ENCODE measurements at regions not wholly inside any gene's neighbourhood (a gene's known extent, or its start where the extent isn't known, plus 50 kb on each side); places are given as distances from the start of the nearest gene placed in this dataset.

- DNase-seq (ENCODE audit: low spot score): peak; percentile 98
- Histone ChIP-seq H3K4me3 (replicated peaks in 1 of 3; ENCODE audit: insufficient read depth in 1 of 3, low read depth in 2 of 3, low read length in 3 of 3) (peak overlapping the region in 1 of 3 experiments; percentile 13; a peak in 1 of 6 replicates), H3K4me2 (ENCODE audit: low read depth, low read length) (peak overlapping the region; percentile 59), H2AFZ (ENCODE audit: low read length) (no peak overlapping the region), H3K27me3 (ENCODE audit: control insufficient read depth in 1 of 2, insufficient read depth in 2 of 2, low read length in 2 of 2) (no peaks in the 10 kb centered on the region), H3K36me3 (replicated peaks in 1 of 2; ENCODE audit: control insufficient read depth in 1 of 2, insufficient read depth in 2 of 2, low read length in 2 of 2) (no peaks in the 10 kb centered on the region), H4K20me1 (ENCODE audit: insufficient read depth, low read length) (no peaks in the 10 kb centered on the region), H3K79me2 (ENCODE audit: insufficient read depth, low read length) (no peaks in the 10 kb centered on the region), H3K9ac (ENCODE audit: insufficient read depth, low read depth, low read length) (peak overlapping the region; percentile 70), H3K4me1 (ENCODE audit: insufficient read depth, low read length) (peaks cover 79% of the 10 kb centered on the region), H3K9me3 (ENCODE audit: low read length) (no peaks in the 10 kb centered on the region), H3K27ac (ENCODE audit: extremely low read length, insufficient read depth, low read length) (peak overlapping the region; percentile 98)
- POLR2A ChIA-PET: no interaction called here
- peak; percentile 97 for FAIRE-seq
- CTCF ChIA-PET (ENCODE audit: low intra/inter-chr PET ratio, low total read pairs): interaction anchor here (1.3 kb wide), 1 partner anchor 18 kb away, joined by 3 read pairs; no protein-coding TSS in a partner anchor
- ATAC-seq: peak; percentile 97
- WGBS (ENCODE audit: low lambda C conversion rate): 8% methylated on average over 8 of the region's 8 CpGs
- intact Hi-C loops (cut with micrococcal nuclease; ENCODE audit: unreplicated experiment) (loop anchor here (5.0 kb wide), 1 partner anchor 93 kb away; no protein-coding TSS in a partner anchor), in situ Hi-C loops (cut with HindIII; ENCODE audit: extremely low pct_ligation_motif_present, low pct_unique_long_range_greater_than_20kb) (no loop called here)
- TSS peak; percentile 93 for BruUV-seq (replicated peaks)
- TF ChIP-seq NR3C1 (CRISPR knock-in tag; IDR thresholded peaks at IDR 0.05) (no peak), HCFC1 (IDR thresholded peaks at IDR 0.05; ENCODE audit: low read depth, low read length) (no peak), CREB1 (IDR thresholded peaks at IDR 0.05) (peak; percentile 67), CREB1 (CRISPR knock-in tag; IDR thresholded peaks at IDR 0.05) (peak; percentile 27; the same call in 1 of the 2 replicates), ZNF788 (CRISPR knock-in tag; IDR thresholded peaks at IDR 0.05; ENCODE audit: borderline replicate concordance) (no peak; the same call in 1 of the 2 replicates), NFIC (IDR thresholded peaks at IDR 0.05; ENCODE audit: low read length) (peak; percentile 96), ZNF274 (CRISPR knock-in tag; IDR thresholded peaks at IDR 0.05) (no peak), SALL1 (CRISPR knock-in tag; IDR thresholded peaks at IDR 0.05) (peak; percentile 88), BCL6 (CRISPR knock-in tag; IDR thresholded peaks at IDR 0.05) (peak; percentile 88), ZNF12 (CRISPR knock-in tag; IDR thresholded peaks at IDR 0.05) (peak; percentile 20; the same call in 1 of the 2 replicates), SP5 (CRISPR knock-in tag; IDR thresholded peaks at IDR 0.05; ENCODE audit: borderline replicate concordance, low read depth) (peak; percentile 27; the same call in 1 of the 2 replicates), RBM22 (optimal IDR thresholded peaks at IDR 0.05; ENCODE audit: low read length) (no peak), CCDC6 (CRISPR knock-in tag; IDR thresholded peaks at IDR 0.05) (no peak), MEF2D (CRISPR knock-in tag; IDR thresholded peaks at IDR 0.05) (peak; percentile 75; the same call in 1 of the 2 replicates), ZSCAN21 (CRISPR knock-in tag; IDR thresholded peaks at IDR 0.05; ENCODE audit: borderline replicate concordance) (no peak), ZFP90 (CRISPR knock-in tag; IDR thresholded peaks at IDR 0.05; ENCODE audit: borderline replicate concordance) (no peak), SCMH1 (CRISPR knock-in tag; IDR thresholded peaks at IDR 0.05; ENCODE audit: borderline replicate concordance) (no peak), NFE2L1 (CRISPR knock-in tag; IDR thresholded peaks at IDR 0.05; ENCODE audit: borderline replicate concordance) (no peak)
- TF ChIP-seq, protein P1, sequence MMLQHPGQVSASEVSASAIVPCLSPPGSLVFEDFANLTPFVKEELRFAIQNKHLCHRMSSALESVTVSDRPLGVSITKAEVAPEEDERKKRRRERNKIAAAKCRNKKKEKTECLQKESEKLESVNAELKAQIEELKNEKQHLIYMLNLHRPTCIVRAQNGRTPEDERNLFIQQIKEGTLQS (CRISPR knock-in tag; IDR thresholded peaks at IDR 0.05): peak; percentile 96
- TF ChIP-seq, protein P2, sequence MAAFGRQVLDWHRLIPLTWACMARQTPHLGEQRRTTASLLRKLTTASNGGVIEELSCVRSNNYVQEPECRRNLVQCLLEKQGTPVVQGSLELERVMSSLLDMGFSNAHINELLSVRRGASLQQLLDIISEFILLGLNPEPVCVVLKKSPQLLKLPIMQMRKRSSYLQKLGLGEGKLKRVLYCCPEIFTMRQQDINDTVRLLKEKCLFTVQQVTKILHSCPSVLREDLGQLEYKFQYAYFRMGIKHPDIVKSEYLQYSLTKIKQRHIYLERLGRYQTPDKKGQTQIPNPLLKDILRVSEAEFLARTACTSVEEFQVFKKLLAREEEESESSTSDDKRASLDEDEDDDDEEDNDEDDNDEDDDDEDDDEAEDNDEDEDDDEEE (CRISPR knock-in tag; IDR thresholded peaks at IDR 0.05): no peak
- TF ChIP-seq, protein P3, sequence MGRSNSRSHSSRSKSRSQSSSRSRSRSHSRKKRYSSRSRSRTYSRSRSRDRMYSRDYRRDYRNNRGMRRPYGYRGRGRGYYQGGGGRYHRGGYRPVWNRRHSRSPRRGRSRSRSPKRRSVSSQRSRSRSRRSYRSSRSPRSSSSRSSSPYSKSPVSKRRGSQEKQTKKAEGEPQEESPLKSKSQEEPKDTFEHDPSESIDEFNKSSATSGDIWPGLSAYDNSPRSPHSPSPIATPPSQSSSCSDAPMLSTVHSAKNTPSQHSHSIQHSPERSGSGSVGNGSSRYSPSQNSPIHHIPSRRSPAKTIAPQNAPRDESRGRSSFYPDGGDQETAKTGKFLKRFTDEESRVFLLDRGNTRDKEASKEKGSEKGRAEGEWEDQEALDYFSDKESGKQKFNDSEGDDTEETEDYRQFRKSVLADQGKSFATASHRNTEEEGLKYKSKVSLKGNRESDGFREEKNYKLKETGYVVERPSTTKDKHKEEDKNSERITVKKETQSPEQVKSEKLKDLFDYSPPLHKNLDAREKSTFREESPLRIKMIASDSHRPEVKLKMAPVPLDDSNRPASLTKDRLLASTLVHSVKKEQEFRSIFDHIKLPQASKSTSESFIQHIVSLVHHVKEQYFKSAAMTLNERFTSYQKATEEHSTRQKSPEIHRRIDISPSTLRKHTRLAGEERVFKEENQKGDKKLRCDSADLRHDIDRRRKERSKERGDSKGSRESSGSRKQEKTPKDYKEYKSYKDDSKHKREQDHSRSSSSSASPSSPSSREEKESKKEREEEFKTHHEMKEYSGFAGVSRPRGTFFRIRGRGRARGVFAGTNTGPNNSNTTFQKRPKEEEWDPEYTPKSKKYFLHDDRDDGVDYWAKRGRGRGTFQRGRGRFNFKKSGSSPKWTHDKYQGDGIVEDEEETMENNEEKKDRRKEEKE (IDR thresholded peaks at IDR 0.05): no peak
Measured at GRCh38 chr18:11500153-11501122, 109.0 kb upstream of the SLC35G4 start.
